Superior temporal gyrus (tissue), 1 donor: ENCODE measurements at regions not wholly inside any gene's neighbourhood (a gene's known extent, or its start where the extent isn't known, plus 50 kb on each side); places are given as distances from the start of the nearest gene placed in this dataset.

Experiments used
- DNase-seq: peaks from one replicate; pipeline ENCODE4 v3.0.0-alpha.2; 2016; ENCODE audit errors: extremely low spot score

DNA sequence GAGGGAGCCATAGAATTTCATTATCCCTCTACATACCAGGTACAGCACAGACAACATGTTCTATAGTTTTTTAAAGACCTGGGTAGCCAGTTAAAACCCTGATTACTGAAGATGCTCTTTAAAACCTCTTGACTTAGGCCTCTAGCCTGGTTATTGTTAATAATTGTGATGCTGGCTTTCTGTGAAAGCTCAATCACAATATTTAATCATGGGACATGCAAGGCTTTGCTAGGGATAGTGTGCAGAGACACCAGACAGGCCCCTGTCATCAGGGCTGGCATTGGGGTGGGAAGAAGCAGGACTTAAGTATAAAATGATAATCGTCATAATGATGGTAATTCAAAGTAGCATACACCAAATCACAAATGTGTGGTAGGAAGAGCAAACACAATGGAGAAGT is 274.4 kb downstream of the PTBP2 start:
- no peak for DNase-seq

DNA sequence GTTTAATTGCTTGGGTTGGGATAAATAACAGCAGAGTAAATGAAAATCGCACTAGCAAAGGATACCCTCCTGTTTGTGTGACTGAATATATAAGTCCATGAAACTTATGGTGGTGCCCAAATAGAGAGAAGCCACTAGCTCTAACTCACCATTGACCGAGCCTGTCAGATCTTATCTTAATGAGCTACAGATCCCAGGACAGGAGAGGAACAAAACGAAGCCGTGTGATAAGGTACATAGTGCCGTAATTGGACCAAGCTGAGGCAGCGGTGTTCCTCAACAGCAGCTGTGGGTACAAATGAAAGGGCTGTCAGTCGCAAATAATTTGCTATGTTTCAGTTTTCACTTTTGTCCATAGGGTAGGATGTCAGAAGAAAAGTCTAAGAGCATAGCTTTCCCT is 276.1 kb downstream of the PTBP2 start:
- no peak for DNase-seq

DNA sequence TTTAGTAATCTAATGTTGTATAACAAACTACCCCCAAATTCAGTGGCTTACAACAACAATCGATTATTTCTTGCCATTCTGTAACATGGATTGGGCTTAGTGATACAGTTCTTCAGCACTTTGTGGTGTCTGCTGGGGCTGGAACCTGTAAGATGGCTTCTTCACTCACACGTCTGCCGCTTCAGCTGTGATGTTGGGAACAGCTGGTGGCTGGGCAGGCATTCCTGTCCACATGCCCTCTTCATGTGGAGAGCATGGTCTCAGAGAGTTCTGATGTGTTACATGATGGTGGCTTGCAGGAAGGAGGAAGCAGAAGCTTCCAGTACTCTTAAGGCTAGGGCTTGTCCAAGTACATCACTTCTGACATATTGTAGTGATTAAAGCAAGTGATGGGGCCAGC is 276.9 kb downstream of the PTBP2 start:
- DNase-seq: no peak

DNA sequence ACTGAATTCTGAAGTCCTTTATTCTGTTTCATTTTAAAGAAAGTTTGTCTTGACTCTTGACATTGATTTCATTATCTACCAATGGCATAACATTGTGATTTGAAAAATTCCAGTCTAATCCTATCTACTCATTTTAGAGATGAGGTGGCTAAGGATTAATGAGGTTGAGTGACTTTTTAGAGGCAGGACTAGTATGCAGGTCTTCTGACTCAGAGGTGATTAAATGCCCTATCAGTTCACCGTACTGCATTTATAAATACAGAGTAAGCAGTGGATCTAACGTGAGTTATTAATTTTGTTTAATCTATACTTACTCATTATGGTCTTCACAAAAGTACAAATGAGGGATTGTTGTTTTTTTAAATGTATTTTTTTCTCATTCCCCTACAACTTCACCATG is 277.6 kb downstream of the PTBP2 start:
- DNase-seq: no peak

DNA sequence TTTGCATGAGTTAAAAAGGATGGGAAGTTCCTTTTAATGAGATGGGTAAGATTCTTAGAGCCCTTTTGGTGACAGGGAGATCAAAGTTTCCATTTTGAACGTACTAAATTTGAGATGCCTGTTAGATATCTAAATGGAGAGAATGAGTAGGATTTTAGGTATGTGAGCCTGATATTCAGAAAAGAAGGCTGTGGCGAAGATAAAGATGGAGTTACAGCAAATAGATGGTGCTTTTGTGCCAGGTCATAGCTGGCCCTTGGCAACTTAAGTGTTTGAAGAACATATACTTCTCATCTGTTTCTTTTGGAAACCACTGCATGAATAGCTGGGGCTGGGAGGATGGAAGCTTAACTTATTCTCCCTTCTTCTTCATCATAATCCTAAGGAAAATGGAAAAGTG is 282.5 kb downstream of the PTBP2 start:
- no peak for DNase-seq

DNA sequence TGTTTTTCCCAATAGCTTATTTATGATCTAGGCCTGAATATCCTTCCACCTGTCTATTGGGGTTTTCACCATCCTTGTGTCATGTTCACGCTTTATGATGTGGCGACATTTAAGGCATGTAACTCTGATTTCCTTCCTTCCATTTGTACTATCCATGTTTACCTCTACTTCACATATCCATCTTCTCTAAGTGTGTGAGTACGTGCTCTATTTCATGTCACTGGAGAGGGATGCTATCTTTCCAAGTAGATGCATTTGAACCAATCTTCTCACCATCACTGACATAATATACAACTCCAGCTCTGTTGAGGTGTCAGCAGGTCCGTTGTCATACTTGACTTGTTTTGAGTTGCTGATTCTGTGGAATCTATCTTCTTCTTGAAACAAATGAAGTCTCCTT is 283.2 kb downstream of the PTBP2 start:
- no peak for DNase-seq

DNA sequence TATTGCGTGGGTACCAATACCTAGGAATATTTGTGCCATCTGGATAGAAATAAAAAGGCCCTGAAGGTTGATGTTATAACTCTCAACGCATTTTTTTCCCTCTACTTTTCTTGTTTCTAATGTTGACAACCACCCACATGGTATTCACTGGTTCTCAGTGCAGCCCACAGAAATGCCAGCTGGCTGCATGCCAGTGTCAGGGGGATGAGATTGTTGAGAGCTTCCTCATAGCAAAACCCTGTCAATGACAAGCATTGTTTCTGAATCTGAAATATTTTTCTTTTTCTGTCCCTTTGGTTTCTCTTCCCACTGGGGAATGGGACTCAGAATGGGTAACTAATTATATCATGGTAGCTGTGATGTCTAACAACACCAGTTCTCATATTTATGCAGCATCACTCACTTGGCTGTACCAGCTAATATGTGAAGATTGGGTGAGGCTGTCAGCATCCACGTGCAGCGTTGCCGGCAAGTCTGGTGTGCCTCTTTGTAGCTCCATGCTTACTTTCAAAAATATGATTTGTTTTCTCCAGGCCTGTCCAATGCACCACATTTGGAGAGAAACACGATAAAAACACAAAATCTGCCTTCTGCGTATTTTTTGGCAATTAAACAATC is 284.6 kb downstream of the PTBP2 start:
- DNase-seq: peak; percentile 80

DNA sequence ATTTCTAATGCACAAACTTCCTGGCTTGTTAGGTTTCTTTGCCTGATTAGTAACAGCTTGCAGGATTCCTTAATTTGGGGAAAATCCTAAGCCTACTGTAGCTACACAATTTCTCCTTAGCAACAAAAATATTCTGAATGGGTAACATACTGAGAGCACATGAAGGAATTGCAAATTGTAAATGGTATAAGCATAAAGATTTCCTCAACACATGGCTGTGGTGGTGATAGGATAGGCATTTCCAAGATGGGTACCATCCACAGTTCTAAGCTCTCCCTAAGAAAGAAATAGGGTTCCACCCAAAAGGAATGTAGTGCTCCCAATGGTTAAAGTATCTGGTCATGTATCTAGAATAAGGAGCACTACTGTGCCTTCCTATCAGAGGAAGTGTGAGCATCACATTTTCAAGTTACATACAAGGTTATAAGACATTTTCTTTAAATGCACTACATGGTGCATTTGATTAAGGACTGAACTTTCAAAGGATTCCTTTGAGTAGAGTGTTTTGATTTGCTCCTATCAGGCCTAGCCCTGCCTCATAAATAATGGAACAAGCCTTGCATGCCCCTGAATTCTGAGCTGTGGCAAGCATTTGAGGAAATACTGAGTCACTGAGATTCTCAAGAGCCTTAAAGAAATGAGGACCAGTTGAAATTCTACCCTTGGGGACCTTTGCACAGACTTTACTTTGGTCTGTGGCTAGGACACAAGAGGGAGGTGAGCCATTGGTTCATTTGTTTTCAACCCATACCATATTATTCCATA is 286.4 kb downstream of the PTBP2 start:
- DNase-seq: no peak

DNA sequence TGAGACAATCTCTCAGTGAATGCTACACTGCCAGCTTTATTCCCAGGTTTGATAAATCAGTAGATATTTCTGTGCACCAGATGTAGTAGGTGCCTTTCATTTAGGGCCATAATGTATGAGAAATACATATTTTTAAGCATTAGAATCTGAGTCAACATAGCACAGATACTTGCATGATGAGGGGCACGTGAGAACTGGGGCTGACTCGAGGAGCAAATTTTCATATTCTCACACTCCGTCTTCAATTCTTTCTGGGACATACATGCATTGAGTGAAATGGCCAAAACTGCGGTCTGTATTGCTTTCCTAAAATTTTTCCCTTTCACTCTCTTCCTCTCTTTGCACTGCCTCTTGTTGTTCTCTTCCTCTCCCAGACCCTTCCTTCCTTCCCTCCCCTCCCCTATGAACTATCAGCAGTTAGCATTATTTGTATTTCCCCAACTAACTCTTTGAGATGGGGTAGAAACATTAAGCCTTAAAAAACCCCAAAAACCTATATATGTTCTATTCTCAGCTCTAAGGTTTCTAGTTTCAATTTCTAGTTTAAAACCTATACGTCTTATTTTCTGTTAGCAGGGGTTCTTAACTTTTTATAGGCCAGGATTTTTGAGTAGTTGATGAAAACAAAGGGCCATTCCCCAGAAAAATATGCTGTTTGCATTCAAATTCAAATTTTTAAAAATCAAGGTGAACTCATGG is 289.1 kb downstream of the PTBP2 start:
- DNase-seq: no peak

DNA sequence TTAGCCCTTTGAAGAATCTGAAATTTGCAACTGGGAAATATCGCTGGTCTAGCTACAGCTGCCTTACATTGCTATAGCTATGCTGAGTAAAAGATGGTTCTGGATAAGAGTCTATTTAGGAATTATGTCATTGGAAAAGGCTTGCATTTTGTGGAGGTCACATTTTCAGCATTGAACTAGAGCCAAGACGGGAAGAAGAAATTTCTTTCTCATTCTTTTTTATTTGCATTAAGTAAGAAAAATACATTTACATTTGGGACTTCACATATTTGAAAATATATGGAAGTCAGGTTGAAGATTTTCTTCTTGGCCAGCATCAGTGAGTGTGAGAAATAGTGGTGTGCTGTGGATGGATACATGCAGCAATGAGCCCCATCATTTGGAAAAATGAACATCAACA is 291.6 kb downstream of the PTBP2 start:
- no peak for DNase-seq

DNA sequence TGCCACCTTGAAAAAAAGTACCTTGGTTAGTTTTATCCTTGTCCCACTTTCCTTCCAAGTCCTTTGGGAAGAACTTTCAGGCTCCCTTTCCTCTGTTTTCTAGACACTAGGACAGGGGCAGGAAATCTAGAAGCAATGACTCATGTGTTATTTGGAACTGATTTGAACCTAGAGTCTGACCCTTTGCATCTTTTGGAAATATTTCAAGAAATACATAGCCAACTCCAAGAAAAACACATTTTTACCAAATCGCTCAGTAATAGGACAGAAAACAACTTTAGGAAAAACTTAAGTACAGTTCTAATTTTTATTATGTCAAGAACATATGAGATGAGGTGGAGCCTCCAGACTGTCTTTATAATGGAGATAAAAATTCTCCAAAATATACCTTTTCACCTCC is 292.4 kb downstream of the PTBP2 start:
- DNase-seq: no peak

DNA sequence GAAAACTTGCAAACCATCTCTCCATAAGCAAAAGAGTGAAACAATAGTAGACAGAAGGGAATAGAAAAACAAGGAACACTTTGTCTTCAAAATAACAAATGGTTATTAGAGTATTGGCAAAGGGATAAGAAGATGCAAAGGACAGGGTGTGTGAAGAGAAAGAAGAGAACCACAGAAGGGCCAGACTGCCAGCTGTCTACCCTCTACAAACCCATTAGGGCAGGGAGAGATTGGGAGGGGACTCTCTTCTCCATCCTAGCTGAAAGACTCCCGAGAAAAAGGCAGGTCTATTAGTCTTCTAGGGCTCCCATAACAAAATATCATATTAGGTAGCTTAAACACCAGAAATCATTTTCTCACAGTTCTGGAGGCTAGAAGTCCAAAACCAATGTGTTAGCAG is 292.8 kb downstream of the PTBP2 start:
- no peak for DNase-seq

DNA sequence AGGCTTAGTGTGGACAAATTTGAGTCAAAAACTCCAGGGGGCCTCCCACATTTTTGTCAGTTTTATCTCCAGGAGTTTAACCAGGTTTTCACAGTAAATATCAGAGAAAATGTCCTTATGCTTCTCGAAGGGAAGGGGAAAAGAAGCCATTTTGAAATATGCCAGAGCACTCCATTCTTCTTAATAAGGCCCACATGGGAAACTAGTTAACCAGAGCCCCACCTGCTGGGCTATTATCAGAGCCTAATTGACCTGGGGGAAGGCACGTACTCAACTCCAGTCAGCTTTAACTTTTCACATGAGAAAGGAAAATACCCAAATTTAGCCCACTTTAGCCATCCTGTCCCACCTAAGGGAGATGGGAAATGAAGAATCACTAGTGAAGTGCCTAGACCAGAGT is 296.3 kb downstream of the PTBP2 start:
- DNase-seq: no peak
